A673 (cell line): ENCODE measurements at regions not wholly inside any gene's neighbourhood (a gene's known extent, or its start where the extent isn't known, plus 50 kb on each side); places are given as distances from the start of the nearest gene placed in this dataset.

ENCODE experiments used
- CTCF ChIP-seq: fragments of 300-800, 200-600 bp; sonication (generic); conservative IDR thresholded peaks from 2 replicates; pipeline ENCODE4 v1.5.1; 2017; ENCODE audit warnings: low read depth, mild to moderate bottlenecking, antibody characterized with exemption, low read length, moderate library complexity, mixed read lengths
- EZH2 ChIP-seq: fragments of 200-600 bp; sonication (generic); IDR thresholded peaks from 2 replicates; pipeline ENCODE4 v1.6.1; 2017; ENCODE audit warnings: borderline replicate concordance, low read depth, mild to moderate bottlenecking, mixed read lengths, antibody characterized with exemption, low read length; ENCODE audit not compliant: poor library complexity, severe bottlenecking

- TF ChIP-seq CTCF (no peak), EZH2 (no peak)
These were observed 92.2 kb upstream of the CPHXL start for GRCh38 chr16:75818491-75818890.
